OCI-LY3 (cell line): ENCODE measurements at regions not wholly inside any gene's neighbourhood (a gene's known extent, or its start where the extent isn't known, plus 50 kb on each side); places are given as distances from the start of the nearest gene placed in this dataset.

Source experiments
- H2AFZ ChIP-seq: fragments of 200-600, 300-600 bp; shearing (Covaris generic); 2 replicates; pipeline ENCODE4 v1.6.0; 2014; ENCODE audit warnings: antibody characterized with exemption, low read depth, low read length
- H3K27ac ChIP-seq: fragments of 200-600, 300-600 bp; sonication (generic); 2 replicates; pipeline ENCODE4 v1.5.1; 2014; ENCODE audit warnings: mild to moderate bottlenecking, low read length, moderate library complexity, mixed read lengths
- H3K27me3 ChIP-seq: fragments of 200-600, 300-600 bp; sonication (generic); 2 replicates; pipeline ENCODE4 v1.6.1; 2014; ENCODE audit warnings: low read depth, low read length, mixed read lengths
- H3K36me3 ChIP-seq: fragments of 200-600, 300-600 bp; sonication (generic); replicated peaks from 2 replicates; pipeline ENCODE3; 2014; ENCODE audit warnings: low read depth, low read length, mixed read lengths
- H3K4me1 ChIP-seq: fragments of 300-600, 200-600 bp; sonication (generic); 2 replicates; pipeline ENCODE4 v1.6.1; 2014; ENCODE audit warnings: low read length, mixed read lengths
- H3K4me2 ChIP-seq: fragments of 200-600, 300-600 bp; sonication (generic); 2 replicates; pipeline ENCODE4 v1.6.1; 2014; ENCODE audit warnings: low read length, mixed read lengths
- H3K4me3 ChIP-seq: fragments of 300-600, 200-600 bp; sonication (generic); 2 replicates; pipeline ENCODE4 v1.5.1; 2014; ENCODE audit warnings: antibody characterized with exemption, mild to moderate bottlenecking, low read length, moderate library complexity
- H3K79me2 ChIP-seq: fragments of 300-600, 200-600 bp; shearing (Covaris generic); 2 replicates; pipeline ENCODE4 v1.6.1; 2014; ENCODE audit warnings: mild to moderate bottlenecking, low read length, mixed read lengths
- H3K9ac ChIP-seq: fragments of 300-600, 200-600 bp; shearing (Covaris generic); 2 replicates; pipeline ENCODE4 v1.6.0; 2014; ENCODE audit warnings: mild to moderate bottlenecking, low read length, moderate library complexity
- H3K9me3 ChIP-seq: fragments of 200-600, 300-600 bp; shearing (Covaris generic); 2 replicates; pipeline ENCODE4 v1.6.1; 2014; ENCODE audit warnings: low read length, mixed read lengths; ENCODE audit not compliant: insufficient read depth
- H4K20me1 ChIP-seq: fragments of 200-600, 300-600 bp; sonication (generic); 2 replicates; pipeline ENCODE4 v1.6.1; 2016; ENCODE audit warnings: low read length, mixed read lengths; ENCODE audit not compliant: insufficient read depth
- CTCF ChIP-seq: fragments of 200-600, 300-600 bp; sonication (generic); IDR thresholded peaks from 2 replicates; pipeline ENCODE4 v1.5.1; 2014; ENCODE audit warnings: antibody characterized with exemption, low read length, low read depth
- EZH2phosphoT487 ChIP-seq: fragments of 200-600 bp; shearing (Covaris generic); IDR thresholded peaks from 2 replicates; pipeline ENCODE4 v1.6.1; 2018; ENCODE audit warnings: antibody characterized with exemption, mixed run types, low read depth

GRCh38 chr21:20618878-20619277 lies 379.3 kb upstream of the NCAM2 start:
- Histone ChIP-seq H3K27me3 (no peaks in the 10 kb centered on the region), H3K9ac (no peak overlapping the region), H3K4me1 (no peaks in the 10 kb centered on the region), H3K4me2 (peak overlapping the region; percentile 32), H3K4me3 (no peak overlapping the region), H3K27ac (no peak overlapping the region), H3K36me3 (no peaks in the 10 kb centered on the region), H3K9me3 (no peaks in the 10 kb centered on the region), H2AFZ (no peak overlapping the region; the same call in 1 of the 2 replicates), H3K79me2 (no peaks in the 10 kb centered on the region), H4K20me1 (no peaks in the 10 kb centered on the region)
- TF ChIP-seq CTCF (no peak), EZH2phosphoT487 (no peak)

- H3K9me3 ChIP-seq = no peaks in the 10 kb centered on the region
- no peak overlapping the region for H3K4me3 ChIP-seq
- H3K9ac ChIP-seq = no peak overlapping the region
- H3K36me3 ChIP-seq = no peaks in the 10 kb centered on the region
- no peaks in the 10 kb centered on the region for H3K4me1 ChIP-seq
- TF ChIP-seq CTCF = no peak
- no peak for TF ChIP-seq EZH2phosphoT487
- no peaks in the 10 kb centered on the region for H3K27me3 ChIP-seq
- H3K79me2 ChIP-seq = no peaks in the 10 kb centered on the region
- no peak overlapping the region for H3K4me2 ChIP-seq
- no peaks in the 10 kb centered on the region for H4K20me1 ChIP-seq
- H3K27ac ChIP-seq = no peak overlapping the region
- no peak overlapping the region for H2AFZ ChIP-seq
These were observed 370.6 kb upstream of the NCAM2 start for GRCh38 chr21:20627594-20627993.

- no peaks in the 10 kb centered on the region for H3K36me3 ChIP-seq
- no peaks in the 10 kb centered on the region for H3K27me3 ChIP-seq
- no peak overlapping the region for H3K9ac ChIP-seq
- no peaks in the 10 kb centered on the region for H3K79me2 ChIP-seq
- no peak overlapping the region for H3K4me3 ChIP-seq
- no peak overlapping the region for H3K27ac ChIP-seq
- H3K9me3 ChIP-seq = no peaks in the 10 kb centered on the region
- H3K4me1 ChIP-seq = no peaks in the 10 kb centered on the region
- no peak overlapping the region for H2AFZ ChIP-seq
- H4K20me1 ChIP-seq = no peaks in the 10 kb centered on the region
- no peak overlapping the region for H3K4me2 ChIP-seq
- no peak for TF ChIP-seq CTCF
- no peak for TF ChIP-seq EZH2phosphoT487
These were observed 366.6 kb upstream of the NCAM2 start for GRCh38 chr21:20631633-20632032.

GRCh38 chr21:20639026-20639425 lies 359.2 kb upstream of the NCAM2 start:
- H3K79me2 ChIP-seq = no peaks in the 10 kb centered on the region
- H4K20me1 ChIP-seq = no peaks in the 10 kb centered on the region
- no peak overlapping the region for H3K4me2 ChIP-seq
- H2AFZ ChIP-seq = no peak overlapping the region
- H3K27ac ChIP-seq = no peak overlapping the region
- H3K9me3 ChIP-seq = no peaks in the 10 kb centered on the region
- H3K36me3 ChIP-seq = no peaks in the 10 kb centered on the region
- H3K4me3 ChIP-seq = no peak overlapping the region
- H3K4me1 ChIP-seq = no peaks in the 10 kb centered on the region
- no peaks in the 10 kb centered on the region for H3K27me3 ChIP-seq
- no peak for TF ChIP-seq CTCF
- no peak overlapping the region for H3K9ac ChIP-seq
